Activated T-helper 1 cell treated with Interleukin-2 at 50 U/mL for 16 hours (primary cell): ENCODE measurements at regions not wholly inside any gene's neighbourhood (a gene's known extent, or its start where the extent isn't known, plus 50 kb on each side); places are given as distances from the start of the nearest gene placed in this dataset.

Source experiments
- DNase-seq: peaks from one replicate; pipeline ENCODE4 v3.0.0-alpha.2; 2020; ENCODE audit warnings: low read depth

GRCh38 chr10:78803710-78804109, 265.1 kb upstream of the ZMIZ1 start:
- DNase-seq = no peak

GRCh38 chr10:78804411-78805032, 264.2 kb upstream of the ZMIZ1 start:
- no peak for DNase-seq

GRCh38 chr10:78805176-78805575, 263.6 kb upstream of the ZMIZ1 start:
- DNase-seq = no peak

GRCh38 chr10:78806681-78807221, 262.0 kb upstream of the ZMIZ1 start:
- no peak for DNase-seq

- no peak for DNase-seq
Measured at GRCh38 chr10:78807504-78808203, 261.1 kb upstream of the ZMIZ1 start.

GRCh38 chr10:78808286-78808685, 260.5 kb upstream of the ZMIZ1 start:
- no peak for DNase-seq

DNA sequence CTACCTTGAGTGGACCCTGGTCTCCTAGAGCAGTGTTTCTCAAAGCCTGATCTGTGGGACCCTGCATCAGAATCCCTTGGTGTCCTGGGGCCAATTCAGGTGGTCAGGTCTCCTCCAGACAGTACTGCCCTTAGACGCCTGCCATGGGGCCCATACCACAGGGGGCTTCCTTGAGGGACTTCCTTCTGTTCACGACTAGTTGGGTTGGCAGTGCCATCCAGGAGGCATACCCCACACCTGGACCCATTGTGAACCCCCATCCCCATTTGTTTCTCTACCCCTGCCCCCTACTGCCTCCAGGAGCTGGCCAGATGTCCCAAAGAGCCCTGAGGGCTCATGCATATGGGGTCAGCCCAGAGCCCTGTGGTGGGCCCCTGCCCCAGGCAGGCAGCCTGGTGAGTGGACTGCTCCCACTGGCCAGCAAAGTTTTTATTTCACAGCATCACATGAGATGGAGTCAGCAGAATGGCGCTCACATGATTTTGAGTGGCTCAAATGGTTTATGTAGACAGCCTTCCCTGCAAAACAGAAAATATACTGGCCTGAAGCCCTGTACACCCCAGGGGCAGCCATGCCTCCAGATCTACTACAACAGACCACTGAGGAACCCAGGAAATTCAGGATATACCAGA, 259.9 kb upstream of the ZMIZ1 start:
- no peak for DNase-seq

DNA sequence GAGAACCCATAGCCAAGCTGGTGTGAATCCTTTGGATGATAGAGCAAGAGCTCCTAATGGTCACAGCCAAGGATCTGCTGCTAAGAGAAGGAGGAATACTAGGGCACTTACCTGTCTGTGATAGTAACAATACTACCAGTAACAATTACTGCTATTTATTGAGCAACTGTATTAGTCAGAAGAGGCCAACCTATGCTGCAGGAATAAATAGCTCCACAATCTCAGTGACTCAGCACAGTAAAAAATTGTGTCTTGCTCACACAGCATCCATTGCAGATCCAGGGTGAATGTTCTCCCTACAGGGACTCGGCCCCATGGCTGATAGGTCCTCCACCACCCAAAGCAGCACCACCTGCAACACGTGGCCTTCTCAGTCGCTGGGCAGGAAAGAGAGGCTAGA, 257.6 kb upstream of the ZMIZ1 start:
- no peak for DNase-seq

DNA sequence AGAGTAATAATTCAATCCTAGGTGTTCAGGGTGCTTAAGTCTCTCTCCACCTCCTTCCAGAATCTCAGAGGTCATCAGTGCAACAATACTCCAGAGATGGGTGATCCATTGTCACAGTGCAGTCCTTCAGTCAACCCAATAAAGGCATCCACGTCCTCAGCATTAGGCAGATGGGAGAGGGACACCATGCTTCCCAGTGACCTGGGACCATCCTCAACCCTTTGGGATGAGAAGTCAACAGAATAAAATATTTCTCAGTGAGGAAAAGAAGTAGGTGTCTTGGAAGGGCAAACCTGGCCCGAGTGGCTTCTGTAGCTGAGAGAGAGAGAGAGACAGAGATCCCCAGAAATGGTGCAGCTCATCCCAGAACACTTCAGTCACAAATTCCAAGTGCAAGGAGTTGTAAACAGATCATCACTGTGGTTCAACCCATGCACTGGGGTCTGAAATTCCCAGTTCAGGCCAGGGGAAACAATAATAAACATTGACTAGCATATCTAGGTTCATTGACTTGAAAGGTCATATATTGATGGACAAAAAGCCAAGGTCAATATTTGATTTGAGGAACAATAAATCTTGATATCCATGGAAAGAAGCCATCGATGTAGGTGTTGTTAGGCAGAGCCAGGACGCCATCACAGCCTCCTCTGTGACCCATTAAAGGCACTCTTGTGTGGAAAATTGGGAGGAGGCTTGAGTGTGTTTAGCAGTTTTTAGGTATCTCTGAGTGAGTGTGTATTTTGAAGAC, 256.0 kb upstream of the ZMIZ1 start:
- DNase-seq = no peak

DNA sequence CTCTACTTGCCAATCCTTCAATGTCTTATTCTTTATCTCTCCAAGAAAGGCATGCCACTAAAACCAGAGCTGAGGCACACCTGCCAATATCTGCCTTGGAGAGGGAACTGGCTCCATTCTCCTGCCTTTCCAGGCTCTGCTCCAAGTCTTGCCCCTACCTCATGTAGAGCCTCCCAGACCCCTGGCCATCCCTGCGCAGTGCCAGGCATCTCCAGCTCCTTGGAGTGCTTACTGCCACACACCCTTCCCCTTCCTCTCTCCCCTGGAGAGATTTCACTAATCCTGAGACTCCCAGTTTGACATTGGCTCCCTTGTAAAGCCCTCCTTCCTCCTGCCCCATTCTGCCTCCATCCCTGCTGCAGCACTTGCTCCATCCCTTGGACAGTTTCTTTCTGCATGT, 255.2 kb upstream of the ZMIZ1 start:
- no peak for DNase-seq

DNA sequence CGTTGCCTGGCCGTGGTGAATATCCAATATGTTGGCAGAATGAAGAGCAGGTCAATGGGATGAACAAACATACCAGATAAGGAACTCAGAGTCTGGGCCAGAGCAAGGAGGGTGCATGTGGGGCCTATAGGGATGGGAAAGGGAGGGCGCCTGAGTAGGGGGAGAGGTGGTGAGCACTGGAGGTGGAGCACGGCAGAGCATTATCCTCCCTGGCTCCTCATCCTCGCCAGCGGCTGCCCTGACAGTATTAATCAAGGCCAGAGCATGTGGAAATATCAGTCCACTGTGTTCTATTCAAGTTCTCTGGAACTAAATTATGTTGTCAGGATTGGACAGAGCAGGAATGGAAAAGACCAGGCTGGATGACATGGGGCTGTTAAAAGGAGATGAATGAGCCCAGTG, 254.8 kb upstream of the ZMIZ1 start:
- no peak for DNase-seq

DNA sequence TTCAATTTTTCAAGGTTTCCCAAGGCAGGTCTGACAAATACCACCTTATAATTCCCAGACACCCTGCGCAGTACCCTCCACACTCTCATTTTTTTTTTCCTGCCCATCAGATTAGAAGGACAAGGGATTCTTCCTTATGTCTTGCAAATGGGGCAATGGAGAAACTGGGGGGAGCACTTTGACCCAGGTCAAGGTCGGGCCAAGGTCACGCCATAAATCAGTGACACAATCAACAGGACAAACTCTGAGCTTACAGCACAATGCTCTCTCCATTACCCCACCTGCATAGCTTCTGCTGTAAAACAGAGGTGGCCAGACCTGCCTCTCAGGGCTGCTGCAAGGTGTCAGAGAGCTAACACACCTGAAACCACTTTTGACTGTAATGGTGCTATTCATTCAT, 254.4 kb upstream of the ZMIZ1 start:
- no peak for DNase-seq

- no peak for DNase-seq
Measured at GRCh38 chr10:78815702-78816334, 252.9 kb upstream of the ZMIZ1 start.

GRCh38 chr10:78817361-78817760, 251.4 kb upstream of the ZMIZ1 start:
- no peak for DNase-seq

DNA sequence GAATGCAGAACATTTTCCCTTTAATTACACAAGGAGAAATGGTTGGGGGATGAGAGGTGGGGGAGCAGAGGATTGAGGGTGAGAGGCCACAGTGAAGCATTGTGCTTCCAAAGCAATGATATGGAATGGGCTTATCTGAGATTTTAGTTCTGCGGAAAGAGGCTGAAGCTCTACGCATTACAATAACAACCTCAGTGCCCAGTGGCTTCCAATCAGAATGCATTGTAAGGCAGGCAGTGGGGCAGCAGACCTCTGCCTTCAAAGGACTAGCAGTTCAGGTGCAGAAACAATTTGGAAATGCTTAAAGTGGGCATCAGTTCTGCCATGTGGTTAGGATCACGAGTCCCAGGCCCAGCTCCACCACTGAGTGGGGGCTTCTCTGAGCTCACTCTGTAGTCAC, 251.0 kb upstream of the ZMIZ1 start:
- no peak for DNase-seq

DNA sequence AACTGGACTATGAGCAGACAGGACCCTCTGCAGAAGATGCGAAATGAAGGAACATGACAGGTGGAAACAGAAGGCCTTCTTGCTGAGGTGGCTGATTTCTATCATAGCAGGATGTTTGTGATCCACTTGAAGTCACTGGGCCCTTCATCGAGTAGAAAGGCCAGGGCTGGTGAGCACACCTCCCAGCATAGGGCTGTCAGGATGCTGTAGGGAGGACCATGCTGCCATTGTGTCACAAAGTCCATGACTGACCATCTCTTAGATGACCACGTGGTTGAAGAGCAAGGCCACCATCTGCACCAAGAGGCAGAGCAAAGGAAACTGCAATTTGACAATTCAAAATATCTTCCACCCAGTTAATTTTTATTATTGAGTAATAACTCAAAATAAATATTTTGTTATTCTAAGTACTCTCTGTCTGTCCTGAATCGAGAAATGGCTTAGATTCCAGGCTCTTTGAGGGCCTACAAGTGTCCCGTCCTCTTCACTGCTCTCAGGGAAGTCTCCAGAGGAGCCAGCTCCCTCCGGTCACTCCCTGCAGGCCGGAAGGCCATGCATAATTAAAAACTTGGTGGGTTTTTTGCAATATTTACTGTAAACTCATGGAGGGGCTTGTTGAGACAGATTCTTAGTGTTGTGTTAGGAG, 249.3 kb upstream of the ZMIZ1 start:
- no peak for DNase-seq

DNA sequence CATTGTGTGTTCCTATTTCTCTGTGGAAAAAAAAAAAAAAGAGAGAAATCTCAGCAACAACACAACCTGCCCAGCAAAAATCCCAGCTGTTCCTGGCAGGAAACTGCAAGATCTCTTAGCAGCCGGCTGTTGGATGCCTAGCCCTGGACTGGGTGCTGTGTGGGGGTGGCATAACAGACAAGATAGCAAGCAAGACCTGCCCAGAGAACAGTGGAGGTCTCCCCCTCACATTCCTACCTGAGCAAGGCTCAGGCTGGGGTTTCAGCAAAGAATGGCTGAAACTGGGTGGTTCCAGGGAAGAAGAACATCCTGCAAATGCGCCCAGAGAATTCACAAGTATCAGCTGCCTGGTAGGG, 248.8 kb upstream of the ZMIZ1 start:
- no peak for DNase-seq

GRCh38 chr10:78821052-78821451, 247.7 kb upstream of the ZMIZ1 start:
- DNase-seq = no peak

- no peak for DNase-seq
Measured at GRCh38 chr10:78828647-78829539, 239.9 kb upstream of the ZMIZ1 start.

GRCh38 chr10:78829565-78829964, 239.2 kb upstream of the ZMIZ1 start:
- DNase-seq = no peak
